Activated CD4-positive, alpha-beta T cell treated with anti-CD3 and anti-CD28 coated beads for 36 hours (primary cell): ENCODE measurements at regions not wholly inside any gene's neighbourhood (a gene's known extent, or its start where the extent isn't known, plus 50 kb on each side); places are given as distances from the start of the nearest gene placed in this dataset.

ENCODE experiments used
- ATAC-seq: fragments of 200-7000 bp; cut with Tn5 transposase; one replicate; pipeline ENCODE4 v1.10.0; 2021; ENCODE audit warnings: mild to moderate bottlenecking, moderate library complexity
- CTCF ChIA-PET: fragments of 350-600 bp; sonication (Branson Sonifier 250); formaldehyde crosslinking; loops from one replicate; lab custom pipeline; 2021; ENCODE audit warnings: antibody characterized with exemption; lab: Charles Lee
- POLR2A ChIA-PET: fragments of 350-600 bp; sonication (Branson Sonifier 250); formaldehyde crosslinking; loops from one replicate; lab custom pipeline; 2021; ENCODE audit warnings: antibody characterized with exemption, inconsistent platforms; lab: Charles Lee
- DNase-seq: peaks from one replicate; pipeline ENCODE4 v3.0.0-alpha.2; 2020
- H3K27ac Mint-ChIP-seq: one replicate; pipeline ENCODE4 v1.8.0; 2021; ENCODE audit warnings: mixed read lengths
- H3K27me3 Mint-ChIP-seq: one replicate; pipeline ENCODE4 v1.8.0; 2021; ENCODE audit warnings: mixed read lengths
- H3K36me3 Mint-ChIP-seq: one replicate; pipeline ENCODE4 v1.8.0; 2021; ENCODE audit warnings: low read depth, mixed read lengths
- H3K4me1 Mint-ChIP-seq: one replicate; pipeline ENCODE4 v1.8.0; 2021; ENCODE audit warnings: mixed read lengths
- H3K4me3 Mint-ChIP-seq: one replicate; pipeline ENCODE4 v1.8.0; 2021; ENCODE audit warnings: mild to moderate bottlenecking, moderate library complexity, mixed read lengths
- H3K9me3 Mint-ChIP-seq: one replicate; pipeline ENCODE4 v1.8.0; 2021; ENCODE audit warnings: low read depth, mixed read lengths
- intact Hi-C, 2 experiments: fragments of 100-400 bp; cut with DNase I in 1 of 2; cut with micrococcal nuclease in 1 of 2; formaldehyde crosslinking; loops; one replicate each; pipeline versions ENCODE4 v1.14.2 to v1.15.1; 2022 to 2024; cut with DNase I, micrococcal nuclease

DNA sequence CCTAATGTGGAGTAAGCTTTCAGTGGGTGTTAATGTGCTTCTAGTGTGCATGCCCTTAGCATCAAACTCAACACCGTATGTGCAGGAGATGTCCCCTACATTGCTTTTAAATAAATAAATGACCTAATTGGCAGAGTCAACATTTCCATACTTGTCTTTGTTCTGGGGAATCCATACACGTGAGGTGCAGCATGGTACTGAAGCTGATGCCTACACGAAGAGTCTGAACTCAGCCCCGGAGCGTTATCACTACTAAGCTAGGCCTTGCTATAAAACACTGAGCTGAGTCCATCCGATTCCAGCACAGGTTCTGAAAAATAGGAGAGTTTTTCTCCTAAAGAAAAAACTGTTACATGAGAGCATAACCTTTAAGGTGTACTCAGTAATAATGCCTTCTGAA is 125.0 kb upstream of the DYRK2 start:
- ChIA-PET CTCF (interaction anchor here (0.9 kb wide), 1 partner anchor 12 kb away, joined by 3 read pairs; no protein-coding TSS in a partner anchor), POLR2A (no interaction called here)
- H3K36me3 Mint-ChIP-seq: no peaks in the 10 kb centered on the region
- ATAC-seq (no peak), DNase-seq (no peak)
- no peak overlapping the region for H3K4me3 Mint-ChIP-seq
- H3K27ac Mint-ChIP-seq: no peak overlapping the region
- intact Hi-C loops: no loop called here
- peaks cover 3% of the 10 kb centered on the region for H3K9me3 Mint-ChIP-seq
- no peaks in the 10 kb centered on the region for H3K4me1 Mint-ChIP-seq
- no peaks in the 10 kb centered on the region for H3K27me3 Mint-ChIP-seq

DNA sequence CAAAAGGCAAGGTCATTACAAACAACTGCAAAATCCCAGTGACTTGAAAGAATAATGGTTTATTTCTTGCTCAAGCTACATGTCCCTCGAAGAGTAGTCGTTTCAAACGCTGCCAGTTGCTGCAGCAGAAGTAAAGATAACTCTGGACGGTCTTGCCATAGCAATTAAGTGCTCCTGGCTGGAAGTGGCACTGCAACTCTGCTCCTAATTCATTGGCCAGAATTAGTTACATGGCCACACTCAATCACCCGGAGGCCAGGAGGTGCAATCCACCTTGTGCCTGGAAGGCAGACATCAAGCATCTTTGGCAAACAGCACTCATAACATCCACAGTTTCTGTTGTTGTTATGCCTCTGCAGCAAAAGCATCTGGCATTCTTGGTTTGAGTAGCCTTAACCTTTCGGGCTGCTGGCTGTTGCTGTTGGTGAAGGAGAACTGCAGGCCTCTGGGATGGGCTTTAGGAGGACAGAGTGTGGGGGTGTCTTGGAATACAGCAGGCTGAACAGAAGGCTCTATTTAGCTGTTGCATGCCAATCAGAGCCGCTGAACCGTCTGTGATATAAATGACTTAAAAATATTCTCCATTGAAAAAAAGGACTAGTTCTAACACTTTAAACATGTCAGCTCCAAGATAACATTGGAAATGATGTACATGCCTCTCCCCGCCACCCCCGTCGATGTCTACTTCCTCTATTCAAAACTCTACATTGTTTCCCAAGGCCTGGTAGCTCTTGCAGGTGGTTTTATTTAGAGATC is 123.5 kb upstream of the DYRK2 start:
- Mint-ChIP-seq H3K27ac (no peak overlapping the region), H3K27me3 (no peaks in the 10 kb centered on the region), H3K9me3 (peaks cover 3% of the 10 kb centered on the region), H3K4me1 (peaks cover 2% of the 10 kb centered on the region), H3K36me3 (no peaks in the 10 kb centered on the region), H3K4me3 (no peak overlapping the region)
- ATAC-seq (no peak), DNase-seq (no peak)
- ChIA-PET CTCF (interaction anchor here (0.6 to 1.1 kb wide), 4 partner anchors 34 to 169 kb away, joined by 3 to 4 read pairs (median 3); no protein-coding TSS in a partner anchor), POLR2A (no interaction called here)
- intact Hi-C loops: no loop called here

DNA sequence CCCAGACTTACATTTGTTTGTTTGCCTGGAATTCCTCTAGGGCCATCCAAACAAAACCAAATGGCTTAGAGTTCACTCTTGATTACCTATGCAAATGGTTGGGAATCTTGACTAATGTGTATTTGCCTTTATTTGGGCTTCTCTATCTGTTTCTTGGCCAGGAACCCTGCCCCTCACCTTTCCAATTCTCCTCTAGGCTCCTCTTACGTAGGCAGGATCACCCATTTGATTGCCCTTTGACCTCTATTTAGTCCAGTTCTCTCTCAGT is 123.0 kb upstream of the DYRK2 start:
- Mint-ChIP-seq H3K27me3 (no peaks in the 10 kb centered on the region), H3K4me1 (peaks cover 2% of the 10 kb centered on the region), H3K36me3 (no peaks in the 10 kb centered on the region), H3K9me3 (peaks cover 3% of the 10 kb centered on the region), H3K27ac (no peak overlapping the region), H3K4me3 (no peak overlapping the region)
- ChIA-PET POLR2A (no interaction called here), CTCF (interaction anchor here (0.7 kb wide), 1 partner anchor 33 kb away, joined by 3 read pairs; no protein-coding TSS in a partner anchor)
- ATAC-seq (no peak), DNase-seq (no peak)
- intact Hi-C loops: no loop called here

DNA sequence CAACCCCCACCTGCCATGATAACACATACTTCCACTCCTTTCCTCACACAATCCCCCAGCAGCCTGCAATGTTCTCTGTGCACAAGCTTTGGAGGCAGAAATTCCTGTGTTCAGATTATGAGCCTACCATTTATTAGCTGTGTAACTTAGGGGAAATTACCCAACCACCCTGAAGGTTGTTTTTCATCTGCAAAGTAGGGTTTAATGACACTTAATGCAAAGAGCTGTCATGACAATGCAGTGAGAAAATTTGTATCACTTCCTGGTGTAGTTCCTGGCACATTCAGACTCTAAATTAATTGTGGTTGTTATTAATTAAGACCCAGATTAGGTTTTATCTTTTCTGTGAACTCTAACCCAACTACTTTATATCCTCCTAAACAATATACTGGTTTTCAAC is 122.4 kb upstream of the DYRK2 start:
- ChIA-PET CTCF (interaction anchor here (0.7 kb wide), 1 partner anchor 32 kb away, joined by 3 read pairs; no protein-coding TSS in a partner anchor), POLR2A (no interaction called here)
- Mint-ChIP-seq H3K27ac (no peak overlapping the region), H3K9me3 (peaks cover 3% of the 10 kb centered on the region), H3K36me3 (no peaks in the 10 kb centered on the region), H3K27me3 (no peaks in the 10 kb centered on the region), H3K4me1 (peaks cover 2% of the 10 kb centered on the region), H3K4me3 (no peak overlapping the region)
- ATAC-seq: no peak
- intact Hi-C loops: no loop called here
- no peak for DNase-seq

DNA sequence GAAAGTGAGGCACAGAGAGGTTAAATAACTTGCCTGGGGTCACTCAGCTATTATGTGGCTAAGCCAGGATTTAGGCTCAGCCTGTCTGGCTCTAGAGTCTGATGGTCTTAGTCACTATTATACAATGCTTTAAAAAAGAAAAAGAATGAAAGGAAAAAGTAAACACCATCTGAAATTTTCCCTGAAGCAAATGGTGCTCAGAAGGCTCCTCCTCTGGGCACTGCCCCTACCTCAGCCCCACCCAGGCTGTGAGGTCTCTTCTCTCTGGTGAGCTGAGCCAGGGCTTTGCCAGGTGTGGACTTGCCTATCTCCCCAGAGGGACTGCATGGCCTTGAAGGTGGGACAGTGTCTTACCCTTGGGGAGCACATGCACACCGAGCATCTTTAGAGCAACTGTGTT is 117.5 kb upstream of the DYRK2 start:
- ATAC-seq: no peak
- ChIA-PET CTCF (no interaction called here), POLR2A (no interaction called here)
- intact Hi-C loops: no loop called here
- Mint-ChIP-seq H3K36me3 (no peaks in the 10 kb centered on the region), H3K27ac (no peak overlapping the region), H3K4me1 (peaks cover 2% of the 10 kb centered on the region), H3K27me3 (peaks cover 2% of the 10 kb centered on the region), H3K4me3 (no peak overlapping the region), H3K9me3 (peaks cover 2% of the 10 kb centered on the region)
- DNase-seq: no peak

DNA sequence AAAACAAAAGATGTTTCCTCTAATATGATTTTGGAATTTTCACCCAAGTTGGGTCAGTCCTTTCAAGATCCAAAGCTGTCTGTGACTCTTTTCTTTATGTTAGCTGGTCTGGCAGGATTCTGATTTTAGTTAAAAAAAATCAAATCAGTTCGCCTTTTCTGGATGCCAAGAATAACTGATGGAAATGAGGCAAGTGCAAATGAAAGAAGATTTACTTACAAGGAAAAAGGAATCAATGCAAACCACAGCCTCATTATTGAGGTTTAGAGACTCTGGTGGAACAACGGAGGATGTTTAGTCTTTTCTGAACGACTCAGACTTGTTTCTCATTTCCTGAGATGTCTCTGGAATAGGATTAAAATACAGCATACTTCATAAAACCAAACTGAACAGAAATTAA is 117.0 kb upstream of the DYRK2 start:
- Mint-ChIP-seq H3K27ac (no peak overlapping the region), H3K4me1 (peaks cover 2% of the 10 kb centered on the region), H3K36me3 (no peaks in the 10 kb centered on the region), H3K4me3 (no peak overlapping the region), H3K27me3 (peaks cover 2% of the 10 kb centered on the region), H3K9me3 (peaks cover 2% of the 10 kb centered on the region)
- ATAC-seq (no peak), DNase-seq (no peak)
- CTCF ChIA-PET: no interaction called here
- POLR2A ChIA-PET: no interaction called here
- intact Hi-C loops: no loop called here

DNA sequence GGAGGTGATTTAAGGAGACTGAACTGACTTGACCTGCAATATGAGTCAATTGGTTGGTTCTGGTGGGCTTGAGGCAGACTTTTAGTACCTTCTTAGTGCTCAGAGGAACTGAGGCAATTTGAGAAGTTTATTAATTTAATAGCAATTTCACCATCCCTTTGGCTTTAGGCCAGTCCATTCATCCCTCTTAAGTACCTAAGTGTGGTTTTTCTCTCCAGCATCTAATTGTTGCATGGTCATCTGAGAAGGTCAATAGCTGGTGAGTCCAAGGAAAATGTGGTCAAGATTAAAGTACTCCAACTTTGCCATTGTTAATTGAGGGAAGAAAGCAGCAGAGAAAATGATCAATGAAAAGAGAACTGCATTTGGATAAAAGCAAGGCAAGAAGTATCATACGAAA is 115.4 kb upstream of the DYRK2 start:
- H3K27me3 Mint-ChIP-seq: peaks cover 2% of the 10 kb centered on the region
- H3K4me1 Mint-ChIP-seq: peaks cover 2% of the 10 kb centered on the region
- ATAC-seq (no peak), DNase-seq (no peak)
- peaks cover 2% of the 10 kb centered on the region for H3K9me3 Mint-ChIP-seq
- CTCF ChIA-PET: interaction anchor here (0.6 kb wide), 1 partner anchor 121 kb away, joined by 3 read pairs; no protein-coding TSS in a partner anchor
- H3K4me3 Mint-ChIP-seq: no peak overlapping the region
- intact Hi-C loops: no loop called here
- POLR2A ChIA-PET: no interaction called here
- no peaks in the 10 kb centered on the region for H3K36me3 Mint-ChIP-seq
- H3K27ac Mint-ChIP-seq: no peak overlapping the region

DNA sequence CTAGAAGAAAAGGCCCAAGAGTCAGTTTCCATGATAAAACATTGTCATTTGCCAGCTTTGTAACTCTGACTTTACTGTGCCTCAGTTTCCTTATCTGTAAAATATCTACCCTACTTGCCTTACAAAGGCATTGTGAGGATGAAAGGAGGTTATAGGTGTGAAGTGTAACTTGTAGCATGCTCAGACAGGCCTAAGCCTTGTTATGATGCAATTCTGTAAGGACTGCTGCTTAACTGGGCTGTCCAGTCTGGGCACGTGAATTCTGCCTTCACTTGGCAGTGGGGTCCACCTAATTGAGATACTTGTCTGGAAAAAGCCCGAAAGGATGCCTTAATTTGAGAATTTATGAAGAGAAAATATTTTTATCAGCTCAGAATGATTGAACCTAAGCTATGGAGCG is 114.5 kb upstream of the DYRK2 start:
- H3K36me3 Mint-ChIP-seq: no peaks in the 10 kb centered on the region
- no peak overlapping the region for H3K4me3 Mint-ChIP-seq
- ChIA-PET CTCF (no interaction called here), POLR2A (no interaction called here)
- H3K4me1 Mint-ChIP-seq: peaks cover 2% of the 10 kb centered on the region
- H3K27me3 Mint-ChIP-seq: peaks cover 2% of the 10 kb centered on the region
- peaks cover 2% of the 10 kb centered on the region for H3K9me3 Mint-ChIP-seq
- DNase-seq (no peak), ATAC-seq (no peak)
- no peak overlapping the region for H3K27ac Mint-ChIP-seq
- intact Hi-C loops: no loop called here

DNA sequence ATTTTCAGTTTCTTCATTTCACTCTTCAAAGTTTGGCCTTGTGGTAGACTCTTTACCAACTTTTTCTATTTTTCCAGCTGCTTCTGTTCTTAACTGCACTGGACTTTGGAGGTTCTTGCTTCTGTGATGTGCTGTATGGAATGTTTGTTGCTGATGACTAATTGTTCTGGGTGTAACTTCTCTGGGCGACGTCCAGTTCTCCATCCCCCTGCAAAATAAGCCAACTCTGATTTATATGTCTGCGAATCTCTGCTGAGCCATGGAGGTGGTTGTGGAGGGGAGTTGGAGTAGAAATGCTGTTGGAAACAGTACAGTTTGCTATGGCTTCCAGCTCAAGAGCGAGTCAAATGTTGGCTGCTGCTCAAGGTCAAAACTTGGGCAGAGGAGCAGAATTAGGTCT is 113.9 kb upstream of the DYRK2 start:
- no peak for ATAC-seq
- intact Hi-C loops: no loop called here
- Mint-ChIP-seq H3K27ac (no peak overlapping the region), H3K27me3 (peaks cover 2% of the 10 kb centered on the region), H3K9me3 (peaks cover 2% of the 10 kb centered on the region), H3K4me1 (no peaks in the 10 kb centered on the region), H3K36me3 (no peaks in the 10 kb centered on the region), H3K4me3 (no peak overlapping the region)
- ChIA-PET CTCF (no interaction called here), POLR2A (no interaction called here)
- DNase-seq: no peak

DNA sequence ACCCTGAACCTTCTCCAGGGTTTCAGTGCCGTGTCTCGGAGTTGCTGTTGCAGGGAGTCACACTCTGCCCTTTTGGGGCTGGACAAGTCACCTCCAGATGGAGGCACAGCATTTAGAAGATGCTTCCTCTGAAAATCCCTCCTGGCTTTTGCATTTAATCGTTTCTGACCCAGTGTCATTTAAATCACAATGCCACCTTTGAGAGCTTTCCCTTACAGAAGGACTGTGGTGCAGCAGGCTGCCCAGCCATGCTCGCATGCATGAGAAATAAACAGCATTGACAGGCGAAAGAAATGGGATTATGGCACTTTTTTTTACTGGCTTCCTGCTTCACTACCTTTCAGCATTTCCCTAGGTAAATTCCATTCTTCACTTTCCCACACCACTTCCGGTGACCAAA is 113.4 kb upstream of the DYRK2 start:
- H3K27ac Mint-ChIP-seq: no peak overlapping the region
- intact Hi-C loops: no loop called here
- POLR2A ChIA-PET: no interaction called here
- H3K9me3 Mint-ChIP-seq: peaks cover 2% of the 10 kb centered on the region
- peaks cover 2% of the 10 kb centered on the region for H3K27me3 Mint-ChIP-seq
- no peaks in the 10 kb centered on the region for H3K36me3 Mint-ChIP-seq
- DNase-seq (no peak), ATAC-seq (no peak)
- no peaks in the 10 kb centered on the region for H3K4me1 Mint-ChIP-seq
- H3K4me3 Mint-ChIP-seq: no peak overlapping the region
- CTCF ChIA-PET: no interaction called here

DNA sequence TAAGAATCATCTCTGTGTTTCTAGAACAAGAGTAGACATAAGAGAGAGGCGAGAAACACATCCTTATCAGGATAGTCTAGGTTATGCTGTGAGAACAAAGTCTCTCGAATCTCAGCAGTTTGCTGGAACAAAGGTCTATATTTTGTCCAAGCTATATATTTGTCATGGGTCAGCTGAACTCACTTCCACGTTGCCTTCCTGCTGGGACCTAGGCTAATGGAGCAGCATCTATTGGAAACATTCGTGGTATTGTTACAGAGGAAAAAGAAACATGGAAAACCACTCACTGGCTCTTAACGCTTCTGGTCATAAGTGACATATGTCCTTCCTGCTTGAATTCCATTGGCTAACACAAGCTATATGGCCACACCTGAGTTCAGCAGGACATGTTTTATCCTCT is 112.6 kb upstream of the DYRK2 start:
- ChIA-PET CTCF (no interaction called here), POLR2A (no interaction called here)
- ATAC-seq (no peak), DNase-seq (no peak)
- no peaks in the 10 kb centered on the region for H3K36me3 Mint-ChIP-seq
- H3K9me3 Mint-ChIP-seq: peaks cover 2% of the 10 kb centered on the region
- peaks cover 3% of the 10 kb centered on the region for H3K4me1 Mint-ChIP-seq
- intact Hi-C loops: no loop called here
- no peak overlapping the region for H3K27ac Mint-ChIP-seq
- H3K4me3 Mint-ChIP-seq: no peak overlapping the region
- H3K27me3 Mint-ChIP-seq: peaks cover 2% of the 10 kb centered on the region

DNA sequence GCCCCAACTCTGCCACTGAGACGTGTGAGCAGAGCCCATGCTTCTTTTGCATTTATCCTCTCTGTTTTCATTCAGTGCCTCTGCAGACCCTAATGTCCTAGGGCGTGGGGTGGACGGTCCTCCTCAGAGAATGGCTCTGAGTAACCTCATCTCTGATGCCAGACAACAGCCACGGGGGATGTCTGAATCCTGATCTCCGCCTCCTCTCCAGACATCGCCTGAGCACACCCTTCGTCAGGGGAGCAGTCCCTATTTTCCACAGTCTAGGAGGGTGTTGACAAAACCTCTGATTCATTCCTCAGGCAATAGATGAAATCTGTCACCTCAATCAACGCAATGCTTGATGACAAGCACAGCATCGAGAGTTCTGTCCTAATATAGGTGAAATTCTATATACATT is 109.2 kb upstream of the DYRK2 start:
- POLR2A ChIA-PET: interaction anchor here (0.6 kb wide), 1 partner anchor 25 kb away, joined by 4 read pairs; no protein-coding TSS in a partner anchor
- no peak for ATAC-seq
- Mint-ChIP-seq H3K4me1 (peaks cover 12% of the 10 kb centered on the region), H3K9me3 (no peaks in the 10 kb centered on the region), H3K36me3 (no peaks in the 10 kb centered on the region), H3K27me3 (no peaks in the 10 kb centered on the region), H3K27ac (no peak overlapping the region), H3K4me3 (no peak overlapping the region)
- intact Hi-C loops: no loop called here
- CTCF ChIA-PET: no interaction called here
- DNase-seq: no peak
